GM21717 (cell line): ENCODE measurements at regions not wholly inside any gene's neighbourhood (a gene's known extent, or its start where the extent isn't known, plus 50 kb on each side); places are given as distances from the start of the nearest gene placed in this dataset.

Experiments
- ATAC-seq: cut with Tn5 transposase; IDR thresholded peaks from one replicate; pipeline ENCODE4 v1.9.1; 2021; ENCODE audit warnings: mild to moderate bottlenecking, moderate library complexity; ENCODE audit not compliant: unreplicated experiment

- ATAC-seq, result no peak
Measured at GRCh38 chr4:3851211-3851610, 85.0 kb downstream of the ADRA2C start.

- ATAC-seq, result no peak
Measured at GRCh38 chr4:3851881-3852280, 85.7 kb downstream of the ADRA2C start.

GRCh38 chr4:3852309-3852708 is 86.1 kb downstream of the ADRA2C start:
- ATAC-seq, result no peak

- no peak for ATAC-seq
Measured at GRCh38 chr4:3852711-3853110, 86.5 kb downstream of the ADRA2C start.

GRCh38 chr4:3853388-3854035 is 87.3 kb downstream of the ADRA2C start:
- ATAC-seq, result no peak

GRCh38 chr4:3854661-3855060 is 88.5 kb downstream of the ADRA2C start:
- ATAC-seq, result no peak

- no peak for ATAC-seq
Measured at GRCh38 chr4:3855646-3856045, 89.5 kb downstream of the ADRA2C start.

- no peak for ATAC-seq
Measured at GRCh38 chr4:3856604-3857204, 90.5 kb downstream of the ADRA2C start.

- ATAC-seq, result no peak
Measured at GRCh38 chr4:3857269-3857926, 91.2 kb downstream of the ADRA2C start.

GRCh38 chr4:3858046-3858730 is 92.0 kb downstream of the ADRA2C start:
- ATAC-seq, result no peak

GRCh38 chr4:3858765-3859388 is 92.7 kb downstream of the ADRA2C start:
- no peak for ATAC-seq

GRCh38 chr4:3859571-3859970 is 93.4 kb downstream of the ADRA2C start:
- no peak for ATAC-seq

- ATAC-seq, result no peak
Measured at GRCh38 chr4:3860061-3860912, 94.1 kb downstream of the ADRA2C start.

- no peak for ATAC-seq
Measured at GRCh38 chr4:3860913-3861636, 94.9 kb downstream of the ADRA2C start.

- no peak for ATAC-seq
Measured at GRCh38 chr4:3861720-3862639, 95.8 kb downstream of the ADRA2C start.

GRCh38 chr4:3862640-3863420 is 96.6 kb downstream of the ADRA2C start:
- ATAC-seq, result no peak

- no peak for ATAC-seq
Measured at GRCh38 chr4:3863841-3864741, 97.9 kb downstream of the ADRA2C start.
